SU-DHL-6 (cell line): ENCODE measurements at regions not wholly inside any gene's neighbourhood (a gene's known extent, or its start where the extent isn't known, plus 50 kb on each side); places are given as distances from the start of the nearest gene placed in this dataset.

ENCODE experiments used
- EZH2phosphoT487 ChIP-seq: fragments of 200-600 bp; sonication (generic), shearing (Covaris generic); conservative IDR thresholded peaks from 2 replicates; pipeline ENCODE4 v1.6.1; 2018; ENCODE audit warnings: mild to moderate bottlenecking, antibody characterized with exemption, low read length, moderate library complexity, mixed read lengths
- TF ChIP-seq, protein P1 (sequence below): fragments of 200-600 bp; sonication (generic); IDR thresholded peaks from one replicate; pipeline ENCODE4 v1.5.1; 2017; ENCODE audit warnings: antibody characterized with exemption, mild to moderate bottlenecking, low read length, moderate library complexity; ENCODE audit not compliant: insufficient read depth, poor library complexity, severe bottlenecking

GRCh38 chr11:25633230-25633629, 698.7 kb upstream of the ANO3 start:
- TF ChIP-seq, protein P1, sequence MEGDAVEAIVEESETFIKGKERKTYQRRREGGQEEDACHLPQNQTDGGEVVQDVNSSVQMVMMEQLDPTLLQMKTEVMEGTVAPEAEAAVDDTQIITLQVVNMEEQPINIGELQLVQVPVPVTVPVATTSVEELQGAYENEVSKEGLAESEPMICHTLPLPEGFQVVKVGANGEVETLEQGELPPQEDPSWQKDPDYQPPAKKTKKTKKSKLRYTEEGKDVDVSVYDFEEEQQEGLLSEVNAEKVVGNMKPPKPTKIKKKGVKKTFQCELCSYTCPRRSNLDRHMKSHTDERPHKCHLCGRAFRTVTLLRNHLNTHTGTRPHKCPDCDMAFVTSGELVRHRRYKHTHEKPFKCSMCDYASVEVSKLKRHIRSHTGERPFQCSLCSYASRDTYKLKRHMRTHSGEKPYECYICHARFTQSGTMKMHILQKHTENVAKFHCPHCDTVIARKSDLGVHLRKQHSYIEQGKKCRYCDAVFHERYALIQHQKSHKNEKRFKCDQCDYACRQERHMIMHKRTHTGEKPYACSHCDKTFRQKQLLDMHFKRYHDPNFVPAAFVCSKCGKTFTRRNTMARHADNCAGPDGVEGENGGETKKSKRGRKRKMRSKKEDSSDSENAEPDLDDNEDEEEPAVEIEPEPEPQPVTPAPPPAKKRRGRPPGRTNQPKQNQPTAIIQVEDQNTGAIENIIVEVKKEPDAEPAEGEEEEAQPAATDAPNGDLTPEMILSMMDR: no peak
- TF ChIP-seq EZH2phosphoT487: no peak
